CD4-positive, alpha-beta T cell treated with Interleukin-4 for 4 hours (primary cell): ENCODE measurements at regions not wholly inside any gene's neighbourhood (a gene's known extent, or its start where the extent isn't known, plus 50 kb on each side); places are given as distances from the start of the nearest gene placed in this dataset.
"Not testable (repeated sequence)": the region's sequence is repeated elsewhere in the genome, so short reads cannot be mapped to it uniquely, and the experiment has no call there.

Experiments used
- DNase-seq: peaks from one replicate; pipeline ENCODE4 v3.0.0-alpha.2; 2020

- DNase-seq, result no peak
These were observed 659.9 kb downstream of the UQCRFS1 start for GRCh38 chr19:28553005-28553404.

GRCh38 chr19:28549680-28550277, 663.2 kb downstream of the UQCRFS1 start:
- no peak for DNase-seq

- DNase-seq, result no peak
These were observed 666.7 kb downstream of the UQCRFS1 start for GRCh38 chr19:28546148-28546685.

GRCh38 chr19:28545397-28545796, 667.6 kb downstream of the UQCRFS1 start:
- not testable (repeated sequence) for DNase-seq

- DNase-seq, result no peak
These were observed 668.3 kb downstream of the UQCRFS1 start for GRCh38 chr19:28544451-28545261.

GRCh38 chr19:28543244-28543776, 669.6 kb downstream of the UQCRFS1 start:
- DNase-seq, result no peak

GRCh38 chr19:28542394-28543243, 670.3 kb downstream of the UQCRFS1 start:
- DNase-seq, result no peak

- no peak for DNase-seq
These were observed 671.2 kb downstream of the UQCRFS1 start for GRCh38 chr19:28541602-28542393.

GRCh38 chr19:28541029-28541428, 671.9 kb downstream of the UQCRFS1 start:
- no peak for DNase-seq

GRCh38 chr19:28540385-28540784, 672.6 kb downstream of the UQCRFS1 start:
- not testable (repeated sequence) for DNase-seq

GRCh38 chr19:28539759-28540158, 673.2 kb downstream of the UQCRFS1 start:
- DNase-seq, result no peak

GRCh38 chr19:28538579-28538978, 674.4 kb downstream of the UQCRFS1 start:
- DNase-seq, result not testable (repeated sequence)

- DNase-seq, result no peak
These were observed 675.1 kb downstream of the UQCRFS1 start for GRCh38 chr19:28537896-28538295.

- no peak for DNase-seq
These were observed 675.9 kb downstream of the UQCRFS1 start for GRCh38 chr19:28537079-28537478.

GRCh38 chr19:28535352-28535775, 677.6 kb downstream of the UQCRFS1 start:
- no peak for DNase-seq

GRCh38 chr19:28534766-28535351, 678.1 kb downstream of the UQCRFS1 start:
- DNase-seq, result no peak

GRCh38 chr19:28532765-28533341, 680.1 kb downstream of the UQCRFS1 start:
- no peak for DNase-seq

GRCh38 chr19:28531979-28532378, 681.0 kb downstream of the UQCRFS1 start:
- no peak for DNase-seq

- DNase-seq, result no peak
These were observed 682.4 kb downstream of the UQCRFS1 start for GRCh38 chr19:28530406-28531035.

GRCh38 chr19:28526038-28526437, 686.9 kb downstream of the UQCRFS1 start:
- DNase-seq, result no peak

GRCh38 chr19:28523619-28524018, 689.3 kb downstream of the UQCRFS1 start:
- DNase-seq, result no peak
